ENCODE measurements at regions not wholly inside any gene's neighbourhood (a gene's known extent, or its start where the extent isn't known, plus 50 kb on each side); places are given as distances from the start of the nearest gene placed in this dataset.

GRCh38 chr13:90122531-90122930 is 1225.0 kb upstream of the MIR17HG start:
- in situ Hi-C loops (cut with MboI; ENCODE audit: low pct_unique_long_range_greater_than_20kb in 2 of 9, low sequenced_read_pairs in 9 of 9, unreplicated experiment in 9 of 9): no loop called here
- Histone ChIP-seq H3K4me3 (no peak overlapping the region), H3K4me1 (replicated peaks in 1 of 2) (no peaks in the 10 kb centered on the region), H3K27ac (no peak overlapping the region)
- ATAC-seq (replicated peaks in 6 of 8): no peak
- 40 to 100% (median 93%) methylated on average over 1 to 2 of the region's 2 CpGs; no CpG with 5 or more reads in 3 of the 10 experiments for WGBS, 10 experiments

DNA sequence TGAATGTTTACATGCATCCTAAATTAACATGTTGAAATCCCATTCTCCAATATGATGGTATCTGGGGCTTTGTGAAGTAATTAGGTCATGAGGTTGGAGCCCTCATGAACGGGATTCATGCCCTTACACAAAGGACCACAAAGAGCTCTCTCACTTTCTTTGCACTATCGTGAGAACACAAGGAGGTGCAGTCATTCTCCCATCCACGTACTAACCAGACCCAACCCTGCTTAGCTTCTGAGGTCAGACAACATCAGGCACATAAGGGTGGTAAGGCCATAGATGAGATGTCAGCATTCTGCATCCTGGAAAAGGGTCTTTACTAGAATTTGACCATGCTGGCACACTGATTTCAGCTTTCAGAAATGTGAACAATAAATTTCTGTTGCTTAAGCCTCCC is 1211.9 kb upstream of the MIR17HG start:
- 29 to 100% (median 64%) methylated on average over 2 to 3 of the region's 3 CpGs; no CpG with 5 or more reads in 4 of the 10 experiments for WGBS, 10 experiments
- no peak overlapping the region for H3K4me3 ChIP-seq
- ATAC-seq (replicated peaks in 6 of 8): no peak
- in situ Hi-C loops (cut with MboI; ENCODE audit: low pct_unique_long_range_greater_than_20kb in 2 of 9, low sequenced_read_pairs in 9 of 9, unreplicated experiment in 9 of 9): no loop called here
- no peaks in the 10 kb centered on the region for H3K4me1 ChIP-seq (replicated peaks in 1 of 2)
- no peak overlapping the region for H3K27ac ChIP-seq

DNA sequence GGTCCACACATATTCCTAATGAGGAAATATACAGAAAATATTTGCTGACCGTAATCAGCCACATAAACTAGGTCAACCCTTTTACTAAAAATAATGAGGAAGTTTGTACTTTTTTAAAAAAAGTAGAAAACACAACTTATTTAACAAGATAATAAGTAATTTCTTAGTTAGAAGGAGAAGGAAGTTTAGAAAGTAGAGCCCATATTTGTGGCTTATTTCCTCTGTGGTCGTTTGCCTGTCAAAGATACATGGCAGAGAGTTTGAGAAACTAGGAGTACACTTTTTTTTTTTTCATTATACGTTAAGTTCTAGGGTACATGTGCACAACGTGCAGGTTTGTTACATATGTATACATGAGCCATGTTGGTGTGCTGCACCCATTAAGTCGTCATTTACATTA is 1205.2 kb upstream of the MIR17HG start:
- H3K4me3 ChIP-seq: no peak overlapping the region
- 13 to 100% (median 67%) methylated on average over 1 to 5 of the region's 5 CpGs; no CpG with 5 or more reads in 1 of the 10 experiments for WGBS, 10 experiments
- in situ Hi-C loops (cut with MboI; ENCODE audit: low pct_unique_long_range_greater_than_20kb in 2 of 9, low sequenced_read_pairs in 9 of 9, unreplicated experiment in 9 of 9): no loop called here
- H3K27ac ChIP-seq: no peak overlapping the region
- no peak for ATAC-seq (replicated peaks in 6 of 8)
- H3K4me1 ChIP-seq (replicated peaks in 1 of 2): no peaks in the 10 kb centered on the region

DNA sequence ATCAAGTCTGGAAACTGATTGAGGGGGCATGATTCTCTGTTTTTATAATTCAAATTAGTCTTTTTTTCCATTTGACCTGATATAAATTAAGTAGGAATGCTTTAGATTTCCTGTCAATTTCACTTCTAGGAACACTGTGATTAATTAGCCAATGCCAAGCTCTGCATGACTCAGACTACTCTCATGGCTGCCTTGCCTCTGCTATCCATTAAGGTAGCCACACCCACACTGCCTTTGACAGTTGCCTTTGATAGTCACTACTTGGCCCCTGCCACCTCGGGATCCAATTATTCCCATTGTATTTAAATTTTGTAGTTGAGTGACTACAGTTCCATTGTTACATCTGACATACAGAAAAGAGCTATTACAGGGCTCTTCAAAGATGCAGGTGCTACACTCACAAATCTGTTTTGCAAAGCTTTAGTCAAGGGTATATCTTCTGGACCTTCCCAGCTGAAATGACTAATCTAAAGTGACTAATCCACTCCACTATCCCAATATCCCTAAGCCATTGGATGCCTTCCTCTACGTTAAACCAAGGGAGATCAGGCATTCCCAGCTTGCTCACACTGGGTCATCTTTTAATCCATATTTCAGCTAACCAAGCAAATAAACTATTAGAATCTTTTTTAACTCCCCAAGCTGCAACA is 1193.1 kb upstream of the MIR17HG start:
- Histone ChIP-seq H3K4me1 (replicated peaks in 1 of 2) (no peaks in the 10 kb centered on the region), H3K4me3 (no peak overlapping the region), H3K27ac (no peak overlapping the region)
- in situ Hi-C loops (cut with MboI; ENCODE audit: low pct_unique_long_range_greater_than_20kb in 2 of 9, low sequenced_read_pairs in 9 of 9, unreplicated experiment in 9 of 9): no loop called here
- 60 to 90% (median 75%) methylated on average over 1 to 2 of the region's 2 CpGs; no CpG with 5 or more reads in 4 of the 10 experiments for WGBS, 10 experiments
- ATAC-seq (replicated peaks in 6 of 8): no peak

- in situ Hi-C loops (cut with MboI; ENCODE audit: low pct_unique_long_range_greater_than_20kb in 2 of 9, low sequenced_read_pairs in 9 of 9, unreplicated experiment in 9 of 9): no loop called here
- Histone ChIP-seq H3K4me3 (no peak overlapping the region), H3K4me1 (replicated peaks in 1 of 2) (no peaks in the 10 kb centered on the region), H3K27ac (no peak overlapping the region)
- 13 to 89% (median 39%) methylated on average over 1 of the region's 1 CpG; no CpG with 5 or more reads in 2 of the 10 experiments for WGBS, 10 experiments
- ATAC-seq (replicated peaks in 6 of 8): no peak
Measured at GRCh38 chr13:90156390-90156789, 1191.1 kb upstream of the MIR17HG start.

GRCh38 chr13:90168953-90169352 is 1178.5 kb upstream of the MIR17HG start:
- Histone ChIP-seq H3K4me1 (replicated peaks in 1 of 2) (no peaks in the 10 kb centered on the region), H3K4me3 (no peak overlapping the region), H3K27ac (no peak overlapping the region)
- ATAC-seq (replicated peaks in 6 of 8): no peak
- 10 to 100% (median 91%) methylated on average over 1 of the region's 1 CpG; no CpG with 5 or more reads in 2 of the 10 experiments for WGBS, 10 experiments
- in situ Hi-C loops (cut with MboI; ENCODE audit: low pct_unique_long_range_greater_than_20kb in 2 of 9, low sequenced_read_pairs in 9 of 9, unreplicated experiment in 9 of 9): no loop called here

DNA sequence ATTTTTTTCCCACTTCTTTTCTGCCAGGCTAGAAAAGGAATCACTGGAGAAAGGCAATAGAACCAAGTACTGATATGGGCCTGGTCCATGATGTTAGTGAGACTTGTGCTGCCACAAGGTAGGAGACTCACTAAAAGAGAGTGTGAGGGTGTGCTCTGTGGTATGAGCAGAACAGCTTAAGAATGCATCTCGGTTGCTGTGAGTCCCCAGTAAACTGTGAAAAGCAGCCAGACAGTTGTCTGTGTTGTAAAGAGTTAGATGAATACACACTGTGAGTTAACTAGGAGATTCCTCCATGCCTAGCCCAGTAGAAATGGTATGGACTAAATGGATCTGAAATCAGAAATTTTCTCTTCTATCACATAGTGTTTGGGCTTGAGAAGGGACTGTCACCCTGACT is 1177.3 kb upstream of the MIR17HG start:
- no peak overlapping the region for H3K4me3 ChIP-seq
- in situ Hi-C loops (cut with MboI; ENCODE audit: low pct_unique_long_range_greater_than_20kb in 2 of 9, low sequenced_read_pairs in 9 of 9, unreplicated experiment in 9 of 9): no loop called here
- no peaks in the 10 kb centered on the region for H3K4me1 ChIP-seq (replicated peaks in 1 of 2)
- WGBS, 10 experiments: 50 to 100% (median 68%) methylated on average over 1 of the region's 1 CpG; no CpG with 5 or more reads in 6 of the 10 experiments
- ATAC-seq (replicated peaks in 6 of 8): peak in 1 of 8 experiments; percentile 98
- no peak overlapping the region for H3K27ac ChIP-seq

DNA sequence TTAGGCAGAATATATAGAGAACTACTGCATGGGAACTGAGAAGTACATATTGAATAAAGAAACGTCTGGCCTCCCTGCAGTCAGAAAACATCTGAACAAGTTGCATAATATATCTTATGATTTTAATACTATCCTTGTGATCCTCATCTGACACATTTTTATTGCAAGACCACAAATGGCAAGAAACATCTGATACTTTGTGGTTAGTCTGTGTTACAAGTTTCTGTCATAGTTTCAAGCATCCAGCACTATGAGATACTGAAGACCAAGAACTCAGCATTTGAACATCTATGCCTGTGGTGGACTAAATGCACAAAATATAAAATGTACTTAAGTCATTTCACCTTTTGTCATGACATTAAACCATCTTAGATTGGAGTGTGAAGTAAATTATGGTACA is 1175.8 kb upstream of the MIR17HG start:
- in situ Hi-C loops (cut with MboI; ENCODE audit: low pct_unique_long_range_greater_than_20kb in 2 of 9, low sequenced_read_pairs in 9 of 9, unreplicated experiment in 9 of 9): no loop called here
- Histone ChIP-seq H3K27ac (no peak overlapping the region), H3K4me3 (no peak overlapping the region), H3K4me1 (replicated peaks in 1 of 2) (no peaks in the 10 kb centered on the region)
- ATAC-seq (replicated peaks in 6 of 8): no peak
- WGBS, 10 experiments: 0 to 92% (median 40%) methylated on average over 1 of the region's 1 CpG; no CpG with 5 or more reads in 3 of the 10 experiments

DNA sequence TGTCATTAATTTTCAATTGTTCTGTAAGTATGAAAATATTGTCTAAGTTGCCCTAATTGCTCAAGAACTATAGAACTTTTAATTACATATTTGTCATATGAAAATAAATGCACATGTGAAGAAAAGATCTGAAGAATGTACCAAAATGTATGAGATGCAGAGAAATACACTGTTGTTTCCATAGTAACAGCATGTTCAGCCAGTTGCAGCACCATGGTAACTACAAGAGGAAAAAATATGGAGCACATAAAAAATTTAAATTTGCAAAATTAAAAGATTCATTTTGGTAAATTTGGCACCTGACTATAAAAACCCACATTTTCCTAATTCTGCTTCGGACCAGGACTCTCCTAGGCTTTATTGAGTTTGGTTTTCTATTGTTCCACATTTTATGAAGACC is 1170.0 kb upstream of the MIR17HG start:
- 0 to 100% (median 75%) methylated on average over 1 of the region's 1 CpG; no CpG with 5 or more reads in 1 of the 10 experiments for WGBS, 10 experiments
- no peak overlapping the region for H3K4me3 ChIP-seq
- in situ Hi-C loops (cut with MboI; ENCODE audit: low pct_unique_long_range_greater_than_20kb in 2 of 9, low sequenced_read_pairs in 9 of 9, unreplicated experiment in 9 of 9): no loop called here
- H3K4me1 ChIP-seq (replicated peaks in 1 of 2): peaks cover 0 to 7% of the 10 kb centered on the region in 2 donors
- H3K27ac ChIP-seq: no peak overlapping the region
- no peak for ATAC-seq (replicated peaks in 6 of 8)

GRCh38 chr13:90184355-90184754 is 1163.1 kb upstream of the MIR17HG start:
- Histone ChIP-seq H3K4me1 (replicated peaks in 1 of 2) (no peaks in the 10 kb centered on the region), H3K4me3 (no peak overlapping the region), H3K27ac (no peak overlapping the region)
- 17 to 100% (median 67%) methylated on average over 1 of the region's 1 CpG; no CpG with 5 or more reads in 4 of the 10 experiments for WGBS, 10 experiments
- no peak for ATAC-seq (replicated peaks in 6 of 8)
- in situ Hi-C loops (cut with MboI; ENCODE audit: low pct_unique_long_range_greater_than_20kb in 2 of 9, low sequenced_read_pairs in 9 of 9, unreplicated experiment in 9 of 9): no loop called here

- no peak for ATAC-seq (replicated peaks in 6 of 8)
- Histone ChIP-seq H3K4me3 (no peak overlapping the region), H3K27ac (no peak overlapping the region), H3K4me1 (replicated peaks in 1 of 2) (no peaks in the 10 kb centered on the region)
- in situ Hi-C loops (cut with MboI; ENCODE audit: low pct_unique_long_range_greater_than_20kb in 2 of 9, low sequenced_read_pairs in 9 of 9, unreplicated experiment in 9 of 9): no loop called here
Measured at GRCh38 chr13:90185734-90186133, 1161.8 kb upstream of the MIR17HG start.

GRCh38 chr13:90187478-90188350 is 1159.8 kb upstream of the MIR17HG start:
- no peak overlapping the region for H3K4me3 ChIP-seq
- no peaks in the 10 kb centered on the region for H3K4me1 ChIP-seq (replicated peaks in 1 of 2)
- ATAC-seq (replicated peaks in 6 of 8): no peak
- 29 to 94% (median 83%) methylated on average over 2 to 5 of the region's 5 CpGs; no CpG with 5 or more reads in 1 of the 10 experiments for WGBS, 10 experiments
- H3K27ac ChIP-seq: no peak overlapping the region
- in situ Hi-C loops (cut with MboI; ENCODE audit: low pct_unique_long_range_greater_than_20kb in 2 of 9, low sequenced_read_pairs in 9 of 9, unreplicated experiment in 9 of 9): no loop called here

DNA sequence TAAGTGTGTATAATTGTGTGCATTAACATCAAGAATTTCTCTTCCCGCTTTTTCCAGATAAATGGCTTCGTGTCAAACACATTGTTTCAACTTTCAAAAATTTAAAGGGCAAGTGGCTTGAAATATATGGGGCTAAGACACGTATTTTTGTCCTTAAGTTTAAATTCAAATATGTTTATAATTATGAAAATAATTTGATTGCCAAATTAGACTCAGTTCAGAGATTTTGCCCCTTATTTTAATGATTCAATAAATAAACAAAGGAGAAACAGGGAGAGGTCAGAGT is 1159.2 kb upstream of the MIR17HG start:
- 0 to 100% (median 69%) methylated on average over 1 to 3 of the region's 3 CpGs; no CpG with 5 or more reads in 1 of the 10 experiments for WGBS, 10 experiments
- Histone ChIP-seq H3K27ac (no peak overlapping the region), H3K4me3 (no peak overlapping the region), H3K4me1 (replicated peaks in 1 of 2) (no peaks in the 10 kb centered on the region)
- ATAC-seq (replicated peaks in 6 of 8): no peak
- in situ Hi-C loops (cut with MboI; ENCODE audit: low pct_unique_long_range_greater_than_20kb in 2 of 9, low sequenced_read_pairs in 9 of 9, unreplicated experiment in 9 of 9): no loop called here
